Transverse colon (tissue), 3 donors: ENCODE measurements at regions not wholly inside any gene's neighbourhood (a gene's known extent, or its start where the extent isn't known, plus 50 kb on each side); places are given as distances from the start of the nearest gene placed in this dataset.

Source experiments
- CTCF ChIP-seq, 5 experiments: fragments of 200-600 bp in 3 of 5; fragments of 450-650 bp in 2 of 5; sonication (generic) in 3 of 5; IDR thresholded peaks; 1 replicate in 2 of 5; 2 replicates in 3 of 5; pipeline ENCODE4 v1.5.1; 2016 to 2017; ENCODE audit warnings: antibody characterized with exemption in 5 of 5, inconsistent platforms in 3 of 5, mild to moderate bottlenecking in 2 of 5, moderate library complexity in 1 of 5
- POLR2A ChIP-seq: fragments of 450-650 bp; IDR thresholded peaks from one replicate; pipeline ENCODE4 v1.6.1; 2016; ENCODE audit warnings: antibody characterized with exemption, mild to moderate bottlenecking, moderate library complexity

- TF ChIP-seq CTCF (IDR thresholded peaks at IDR 0.05) (no peak), POLR2A (no peak)
Observed at GRCh38 chr16:87044032-87044382, 273.2 kb downstream of the C16orf95 start.
